Common myeloid progenitor, CD34-positive (primary cell): ENCODE measurements at regions not wholly inside any gene's neighbourhood (a gene's known extent, or its start where the extent isn't known, plus 50 kb on each side); places are given as distances from the start of the nearest gene placed in this dataset.

Experiments
- CTCF ChIA-PET: fragments of 350-600 bp; sonication (Branson Sonifier 250); formaldehyde crosslinking; loops from one replicate; lab custom pipeline; 2021; ENCODE audit warnings: antibody characterized with exemption; lab: Charles Lee
- POLR2A ChIA-PET: fragments of 350-600 bp; sonication (Branson Sonifier 250); formaldehyde crosslinking; loops from one replicate; lab custom pipeline; 2021; ENCODE audit warnings: antibody characterized with exemption; lab: Charles Lee
- DNase-seq, 3 donors: peaks; one replicate each; pipeline versions ENCODE4 v3.0.0 to v3.0.0-alpha.2; 2013
- H3K27ac ChIP-seq, 2 experiments: 1 replicate in 1 of 2; 2 replicates in 1 of 2; pipeline ENCODE4 v1.7.0; 2013; ENCODE audit warnings: inconsistent platforms in 2 of 2, low read length in 2 of 2, mild to moderate bottlenecking in 2 of 2, low read depth in 1 of 2, moderate library complexity in 1 of 2; ENCODE audit not compliant: severe bottlenecking in 2 of 2, insufficient read depth in 1 of 2, poor library complexity in 1 of 2
- H3K27me3 ChIP-seq, 5 experiments: replicated peaks in 2 of 5; 1 replicate in 3 of 5; 2 replicates in 2 of 5; pipeline versions ENCODE4 v1.6.1 to v1.7.0; 2013; ENCODE audit warnings: low read length in 4 of 5, mild to moderate bottlenecking in 2 of 5, moderate library complexity in 2 of 5, inconsistent platforms in 1 of 5; ENCODE audit not compliant: insufficient read depth in 5 of 5, control insufficient read depth in 4 of 5
- H3K36me3 ChIP-seq, 4 experiments: 1 replicate in 2 of 4; 2 replicates in 2 of 4; pipeline versions ENCODE4 v1.6.1 to v1.7.0; 2013; ENCODE audit warnings: low read length in 3 of 4, control low read depth in 1 of 4, mild to moderate bottlenecking in 1 of 4; ENCODE audit not compliant: control insufficient read depth in 4 of 4, insufficient read depth in 4 of 4
- H3K4me1 ChIP-seq, 4 experiments: 1 replicate in 3 of 4; 2 replicates in 1 of 4; pipeline versions ENCODE4 v1.6.1 to v1.7.1; 2013; ENCODE audit warnings: low read length in 3 of 4, mild to moderate bottlenecking in 3 of 4, control low read depth in 1 of 4, inconsistent platforms in 1 of 4, moderate library complexity in 1 of 4; ENCODE audit not compliant: control insufficient read depth in 4 of 4, insufficient read depth in 4 of 4; ENCODE audit errors: control extremely low read depth in 1 of 4
- H3K4me3 ChIP-seq, 7 experiments: 1 replicate in 4 of 7; 2 replicates in 3 of 7; pipeline versions ENCODE4 v1.5.1 to v1.7.0; 2013; ENCODE audit warnings: mild to moderate bottlenecking in 7 of 7, low read length in 6 of 7, moderate library complexity in 6 of 7, inconsistent platforms in 2 of 7, low read depth in 2 of 7, control low read depth in 1 of 7; ENCODE audit not compliant: insufficient read depth in 4 of 7, control insufficient read depth in 1 of 7; ENCODE audit errors: extremely low read depth in 1 of 7
- H3K9me3 ChIP-seq, 5 experiments: 1 replicate in 4 of 5; 2 replicates in 1 of 5; pipeline versions ENCODE4 v1.6.1 to v1.7.1; 2013; ENCODE audit warnings: low read length in 4 of 5, mild to moderate bottlenecking in 2 of 5, inconsistent platforms in 1 of 5, low read depth in 1 of 5, moderate library complexity in 1 of 5; ENCODE audit not compliant: control insufficient read depth in 4 of 5, insufficient read depth in 2 of 5; ENCODE audit errors: control extremely low read depth in 1 of 5
- WGBS: methylation state at CpG from one replicate; pipeline ENCODE4 v1.1.5; 2013; ENCODE audit not compliant: insufficient coverage; 5-methylcytosine and 5-hydroxymethylcytosine counted together

- H3K4me1 ChIP-seq = no peaks in the 10 kb centered on the region
- H3K36me3 ChIP-seq = no peaks in the 10 kb centered on the region
- DNase-seq = no peak
- H3K9me3 ChIP-seq = peaks cover 0 to 1% (median 0%) of the 10 kb centered on the region in 5 experiments
- ChIA-PET POLR2A (no interaction called here), CTCF (no interaction called here)
- H3K27ac ChIP-seq = no peak overlapping the region
- H3K27me3 ChIP-seq = no peaks in the 10 kb centered on the region
- H3K4me3 ChIP-seq = no peak overlapping the region
- WGBS = no CpG with 5 or more reads among the region's 3 CpGs
Measured at GRCh38 chr4:163233321-163233720, 66.6 kb upstream of the NAF1 start.

- POLR2A ChIA-PET = no interaction called here
- CTCF ChIA-PET = no interaction called here
- no peak overlapping the region for H3K4me3 ChIP-seq
Measured at GRCh38 chr4:163228648-163229047, 62.0 kb upstream of the NAF1 start.

GRCh38 chr4:163221467-163221866 lies 54.8 kb upstream of the NAF1 start:
- Histone ChIP-seq H3K4me3 (no peak overlapping the region), H3K9me3 (no peaks in the 10 kb centered on the region), H3K4me1 (no peaks in the 10 kb centered on the region), H3K36me3 (no peaks in the 10 kb centered on the region), H3K27me3 (no peaks in the 10 kb centered on the region), H3K27ac (no peak overlapping the region)
- DNase-seq = no peak
- ChIA-PET CTCF (interaction anchor here (0.6 kb wide), 1 partner anchor 160 kb away, joined by 3 read pairs; no protein-coding TSS in a partner anchor), POLR2A (no interaction called here)
- WGBS = no CpG with 5 or more reads among the region's 1 CpG

More at GRCh38 chr4:163228648-163229047, 62.0 kb upstream of the NAF1 start:
- DNase-seq = no peak
- H3K36me3 ChIP-seq = no peaks in the 10 kb centered on the region
- H3K9me3 ChIP-seq = peaks cover 0 to 9% (median 0%) of the 10 kb centered on the region in 5 experiments
- H3K27ac ChIP-seq = no peak overlapping the region
- H3K27me3 ChIP-seq = no peaks in the 10 kb centered on the region
- H3K4me1 ChIP-seq = no peaks in the 10 kb centered on the region

- ChIA-PET POLR2A (no interaction called here), CTCF (no interaction called here)
- 90% methylated on average over 2 of the region's 3 CpGs for WGBS
Measured at GRCh38 chr4:163217505-163217904, 50.8 kb upstream of the NAF1 start.

More at GRCh38 chr4:163217505-163217904, 50.8 kb upstream of the NAF1 start:
- H3K36me3 ChIP-seq = no peaks in the 10 kb centered on the region
- no peak overlapping the region for H3K27ac ChIP-seq
- no peaks in the 10 kb centered on the region for H3K9me3 ChIP-seq
- no peaks in the 10 kb centered on the region for H3K27me3 ChIP-seq
- DNase-seq = no peak
- H3K4me3 ChIP-seq = no peak overlapping the region
- no peaks in the 10 kb centered on the region for H3K4me1 ChIP-seq
